M059J (cell line): ENCODE measurements at regions not wholly inside any gene's neighbourhood (a gene's known extent, or its start where the extent isn't known, plus 50 kb on each side); places are given as distances from the start of the nearest gene placed in this dataset.
A peak's percentile ranks its signal among the peaks of the same experiment; 100 is the strongest.

Experiments used
- DNase-seq: peaks from one replicate; pipeline ENCODE4 v3.0.0-alpha.2; 2012; ENCODE audit warnings: low read depth

DNA sequence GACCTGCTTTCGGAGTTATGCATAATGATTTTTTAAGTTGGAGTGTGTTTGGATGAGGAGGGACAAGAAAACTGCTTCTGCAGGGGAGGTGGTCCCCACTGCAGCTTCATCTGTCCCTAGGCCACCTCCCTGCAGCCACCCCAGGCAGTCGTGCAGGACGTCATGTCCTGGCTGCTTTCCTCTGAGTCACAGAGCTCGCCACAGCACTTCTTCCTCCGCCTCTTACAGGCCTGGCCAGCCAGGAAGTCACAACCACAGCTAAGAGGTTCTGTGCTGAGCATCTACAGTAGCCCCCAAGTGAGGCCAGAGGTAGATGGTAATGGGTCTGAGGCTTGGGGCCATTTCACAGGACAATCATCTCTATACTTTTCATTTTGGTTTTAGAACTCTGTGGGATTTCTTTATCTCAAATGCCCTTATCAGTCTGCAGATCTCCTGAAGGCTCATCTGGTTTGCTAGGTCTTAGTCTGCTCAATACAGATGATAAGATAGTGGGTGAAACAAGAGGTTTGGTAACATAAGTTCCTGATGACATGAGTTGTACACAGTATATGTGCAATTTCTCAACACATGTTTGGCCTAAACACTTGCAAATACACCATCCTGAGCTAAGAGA lies 106.4 kb downstream of the ARF6 start:
- DNase-seq = peak; percentile 92

DNA sequence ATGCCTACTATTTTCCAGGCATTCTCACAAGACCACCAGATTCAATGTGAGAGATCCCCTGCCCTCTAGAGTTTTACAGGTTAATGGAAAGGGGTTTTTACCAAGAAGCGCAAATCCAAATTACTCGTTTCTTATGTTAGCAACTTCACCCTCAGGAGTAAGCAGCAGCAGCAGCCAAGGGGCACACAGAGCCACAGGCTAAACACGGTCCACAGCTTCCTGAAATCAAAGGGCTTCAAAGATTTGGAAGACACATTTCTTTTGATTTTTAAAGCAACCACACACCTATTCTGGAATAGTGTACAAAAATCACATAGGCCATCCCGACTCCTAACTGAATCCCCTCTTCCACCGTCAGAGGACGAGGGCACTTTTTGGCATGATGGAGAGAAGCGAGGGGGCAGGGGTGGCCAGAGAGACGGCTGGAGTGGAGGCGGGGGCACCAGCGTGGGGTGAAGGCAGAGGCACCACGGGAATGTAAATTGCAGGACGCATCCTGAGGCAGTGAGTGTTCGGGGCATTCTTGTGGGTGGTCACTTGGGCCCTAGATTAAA lies 107.0 kb downstream of the ARF6 start:
- DNase-seq = no peak

DNA sequence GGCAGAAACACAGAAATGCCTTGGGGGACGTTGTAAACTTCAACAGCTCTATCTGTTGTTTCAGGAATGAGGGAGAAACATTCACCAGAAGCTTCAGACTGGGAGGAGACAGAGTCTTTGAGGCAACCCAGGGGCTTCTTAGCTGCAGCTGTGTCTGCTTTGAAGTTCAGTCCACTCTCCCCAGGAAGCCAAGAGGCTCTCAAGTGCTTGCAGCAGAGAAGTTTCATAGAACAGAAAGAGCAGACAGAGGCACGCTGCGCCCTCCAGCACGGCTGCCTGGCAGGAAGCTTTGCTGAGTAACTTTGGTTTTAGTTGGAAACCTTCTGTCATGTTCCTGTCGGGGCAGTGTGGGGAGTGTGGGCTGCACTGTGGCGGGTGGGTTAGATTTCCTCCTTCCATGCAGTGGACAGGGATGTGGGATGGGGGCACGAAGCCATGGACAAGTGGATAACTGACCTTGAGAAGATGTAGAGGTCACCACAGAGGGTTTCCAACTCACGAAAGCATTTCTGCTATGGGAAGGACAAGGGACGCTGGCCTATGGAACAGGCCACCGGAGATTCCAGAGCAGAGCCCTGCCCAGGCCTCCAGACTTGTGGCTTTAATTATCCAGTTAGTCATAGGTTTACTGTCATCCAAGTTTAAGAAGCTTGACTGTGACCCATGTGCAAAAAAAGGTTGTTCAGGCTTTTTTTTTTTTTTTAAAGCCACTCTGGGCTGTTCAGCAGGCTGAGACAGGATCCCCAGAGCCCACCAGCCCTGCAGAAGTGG lies 107.7 kb downstream of the ARF6 start:
- peak; percentile 96 for DNase-seq

DNA sequence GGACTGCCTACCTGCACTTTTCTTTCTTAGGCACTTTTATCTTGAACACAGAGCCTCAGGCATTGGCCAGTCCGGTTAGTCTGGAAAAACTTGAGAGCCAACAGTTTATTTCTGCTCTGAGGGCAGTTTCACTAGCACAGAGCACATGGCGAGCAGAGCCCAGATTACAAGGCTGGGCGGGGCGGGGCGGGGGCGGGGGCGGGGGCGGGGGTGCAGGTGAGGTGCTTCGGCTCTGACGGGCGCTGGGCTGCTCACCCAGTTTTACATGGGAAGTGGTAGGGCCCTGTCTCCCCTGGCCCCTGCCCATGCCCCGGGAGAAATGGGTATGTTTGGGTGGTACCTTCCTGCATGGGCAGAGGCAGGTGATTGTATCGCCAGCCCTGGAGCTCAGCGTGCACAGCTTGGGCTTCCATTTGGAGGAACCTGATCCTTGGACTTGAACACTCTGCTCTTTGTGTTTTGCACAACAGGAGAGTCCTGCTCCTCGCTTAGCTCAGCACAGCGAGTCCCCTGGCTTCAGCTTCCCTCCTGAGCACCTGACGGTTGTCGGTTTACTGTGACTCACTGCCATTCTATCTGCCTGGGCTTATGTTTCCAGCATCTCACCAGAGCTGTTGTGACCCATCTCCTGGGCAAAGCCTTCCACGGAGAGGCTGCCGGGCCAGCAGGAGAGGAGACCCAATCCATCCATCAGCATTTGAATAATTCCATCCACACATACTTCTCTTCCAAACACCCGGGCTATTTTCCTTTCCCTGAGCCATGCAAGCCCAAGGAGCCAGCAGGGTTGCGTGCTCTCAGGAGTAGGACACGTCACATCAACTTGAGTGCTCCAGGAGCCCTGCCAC lies 108.5 kb downstream of the ARF6 start:
- DNase-seq = peak; percentile 95

DNA sequence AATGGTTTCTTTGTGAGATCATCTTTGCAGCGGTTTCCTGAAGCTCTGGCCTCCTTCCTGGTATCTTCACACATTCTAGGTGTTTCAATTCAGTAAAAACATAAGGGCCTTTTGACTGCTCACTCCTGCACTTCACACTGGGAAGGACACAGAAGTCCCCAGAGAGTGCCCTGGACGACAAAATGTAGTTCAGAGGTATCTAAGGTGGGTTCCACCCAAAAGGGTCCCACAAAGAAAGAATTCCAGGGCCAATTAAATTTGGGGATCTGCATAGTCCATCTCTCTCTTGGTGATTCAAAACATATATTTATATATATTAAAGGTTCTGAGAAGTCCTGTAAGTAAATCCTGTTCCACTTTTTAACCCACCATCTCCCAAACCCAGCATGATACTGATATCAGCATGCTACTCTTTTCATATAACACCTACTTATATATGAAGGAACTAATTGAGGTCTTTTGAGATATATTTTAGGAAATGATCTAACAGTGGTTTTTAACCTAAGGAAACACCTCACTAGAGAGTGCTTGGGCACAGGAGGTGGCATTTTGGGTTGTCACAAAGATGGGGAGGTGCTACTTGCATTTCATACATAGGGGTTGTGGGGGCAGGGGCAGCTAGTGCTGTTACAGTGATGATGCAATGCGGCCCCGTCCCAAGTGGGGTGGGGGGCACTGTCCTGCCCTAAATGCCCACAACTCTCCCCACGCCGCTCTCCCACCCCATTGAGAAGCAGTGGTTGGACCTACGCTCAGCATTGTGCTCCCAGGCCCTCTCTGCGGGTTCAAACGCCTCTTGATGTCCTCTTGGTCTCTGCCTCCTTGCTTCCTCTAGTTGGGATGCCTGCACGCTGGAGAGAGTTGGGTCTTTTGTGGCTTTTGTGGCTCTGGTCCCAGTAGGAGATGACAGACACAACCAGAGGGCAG lies 109.4 kb downstream of the ARF6 start:
- peak; percentile 57 for DNase-seq

DNA sequence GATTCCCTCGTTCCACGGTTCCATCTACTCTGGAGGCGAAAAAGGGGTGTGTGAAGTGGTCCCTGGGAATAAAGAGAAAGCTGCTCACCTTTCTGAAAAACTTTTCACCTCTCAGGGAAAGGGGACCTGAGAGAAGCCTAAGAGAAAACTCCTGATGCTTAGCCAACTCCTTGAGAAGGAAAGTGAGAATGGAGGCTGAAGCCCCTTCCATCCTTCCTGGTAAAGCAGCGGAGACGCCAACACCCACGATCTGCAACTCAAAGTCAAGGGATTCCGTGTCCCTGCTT lies 110.0 kb downstream of the ARF6 start:
- no peak for DNase-seq

DNA sequence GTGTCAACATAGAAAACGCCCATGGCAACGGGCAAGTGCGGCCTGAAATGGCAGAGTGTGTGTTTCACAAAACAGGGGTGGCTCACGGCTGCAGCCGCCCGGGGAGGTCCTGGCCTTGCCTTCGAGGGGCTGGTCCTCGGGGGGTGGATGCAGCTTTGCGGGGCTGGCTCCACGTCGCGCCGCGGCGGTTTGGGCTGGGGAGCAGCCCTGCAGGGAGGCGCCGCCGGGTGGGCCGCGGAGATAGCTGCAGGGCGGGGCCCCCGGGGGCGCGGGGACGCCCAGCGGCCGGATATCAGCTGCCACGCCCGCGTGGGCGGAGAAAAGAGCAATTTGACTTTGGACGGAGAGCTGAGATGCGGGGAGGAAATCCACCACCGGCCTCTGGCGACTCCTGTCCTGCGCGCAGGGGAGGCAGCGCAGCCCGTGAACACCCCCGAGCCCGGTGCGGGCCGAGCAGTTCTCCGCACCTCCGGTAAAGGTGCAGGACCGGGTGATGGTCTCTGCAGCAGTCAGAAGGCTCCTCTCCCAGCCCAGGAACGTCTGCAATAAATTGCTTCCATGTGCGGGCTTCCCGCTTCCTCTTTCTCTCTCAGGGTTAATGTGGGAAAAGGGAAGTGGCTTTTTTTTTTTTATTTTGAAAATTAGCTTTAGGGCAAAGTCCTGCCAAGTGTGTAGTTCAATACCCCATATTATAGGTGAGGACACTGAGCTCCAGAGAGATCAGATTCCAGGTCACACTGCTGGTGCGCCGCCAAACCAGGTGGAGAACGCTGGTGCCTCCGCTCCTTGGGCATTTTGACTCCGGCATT lies 110.5 kb downstream of the ARF6 start:
- peak; percentile 83 for DNase-seq

DNA sequence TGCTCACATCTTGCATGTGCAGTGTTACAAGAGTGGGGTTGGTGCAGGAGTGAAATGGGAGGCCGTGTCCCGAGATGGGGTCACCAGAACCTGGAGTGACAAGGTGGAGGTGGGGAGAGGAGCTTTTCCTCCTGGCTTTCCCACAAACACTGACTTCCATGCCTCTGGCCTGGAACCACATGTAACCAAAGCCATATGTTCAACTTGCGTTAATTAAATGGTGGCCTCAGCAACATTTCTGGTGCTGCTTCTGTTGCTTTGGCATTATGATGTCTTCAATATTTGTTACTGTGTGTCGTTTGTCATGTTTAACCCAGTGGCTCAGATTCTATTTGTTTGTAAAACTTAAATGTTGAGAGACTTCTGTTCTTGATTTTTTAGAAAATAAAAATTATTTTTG lies 110.2 kb downstream of the VCPKMT start:
- no peak for DNase-seq

DNA sequence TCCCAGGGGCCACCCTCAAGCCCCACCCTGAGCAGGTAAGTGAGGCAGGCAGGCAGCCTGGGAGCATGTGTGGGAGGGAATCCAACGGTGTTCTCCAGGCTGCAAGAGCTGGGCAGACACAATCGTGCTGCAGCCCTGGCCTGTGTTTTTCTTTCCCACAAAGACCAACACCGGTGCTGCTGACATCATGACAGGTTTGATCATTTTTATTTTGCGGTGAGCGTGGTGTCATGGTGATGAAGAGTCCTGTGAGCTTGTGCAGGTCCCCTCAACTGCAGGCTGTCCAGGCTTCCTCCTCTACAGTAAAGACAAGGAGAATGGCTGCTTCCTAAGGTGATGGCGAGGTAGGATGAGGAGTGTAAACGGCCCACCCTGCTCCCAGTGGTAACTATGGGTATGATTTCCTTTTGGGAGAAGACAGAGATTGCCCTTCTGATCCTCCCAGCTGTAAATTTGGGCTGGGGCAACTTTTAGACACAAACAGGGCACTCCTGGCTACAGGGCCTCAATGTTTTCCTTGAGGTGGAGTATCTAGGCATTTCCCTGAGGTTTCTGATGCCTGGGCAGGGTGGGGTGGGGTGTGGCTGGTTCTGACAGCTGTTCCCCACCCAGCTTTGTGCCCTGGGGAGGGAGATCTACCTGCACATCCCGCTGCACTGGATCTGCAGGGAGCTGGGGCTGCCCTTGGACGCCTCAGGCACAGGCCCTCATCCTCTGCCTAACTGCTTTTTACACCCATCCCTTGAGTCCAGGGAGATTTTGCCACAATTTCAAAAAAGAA lies 109.1 kb downstream of the VCPKMT start:
- DNase-seq = no peak

DNA sequence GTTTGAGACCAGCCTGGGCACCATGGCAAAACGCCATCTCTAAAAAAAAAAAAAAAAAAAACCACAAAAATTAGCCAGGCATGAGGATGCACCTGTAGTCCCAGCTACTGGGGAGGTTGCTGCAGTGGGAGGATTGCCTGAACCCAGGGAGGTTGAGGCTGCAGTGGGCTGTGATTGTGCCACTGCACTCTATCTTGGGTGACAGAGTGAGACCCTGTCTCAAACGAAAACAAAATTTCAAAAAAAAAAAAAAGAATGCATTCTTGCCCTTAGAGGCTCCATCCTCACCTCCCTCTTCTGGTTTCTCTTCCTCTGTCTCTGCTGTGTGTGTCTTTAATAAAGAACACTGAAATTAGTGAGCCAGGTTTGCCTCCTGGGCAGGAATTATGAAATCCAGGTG lies 107.8 kb downstream of the VCPKMT start:
- DNase-seq = peak; percentile 13

DNA sequence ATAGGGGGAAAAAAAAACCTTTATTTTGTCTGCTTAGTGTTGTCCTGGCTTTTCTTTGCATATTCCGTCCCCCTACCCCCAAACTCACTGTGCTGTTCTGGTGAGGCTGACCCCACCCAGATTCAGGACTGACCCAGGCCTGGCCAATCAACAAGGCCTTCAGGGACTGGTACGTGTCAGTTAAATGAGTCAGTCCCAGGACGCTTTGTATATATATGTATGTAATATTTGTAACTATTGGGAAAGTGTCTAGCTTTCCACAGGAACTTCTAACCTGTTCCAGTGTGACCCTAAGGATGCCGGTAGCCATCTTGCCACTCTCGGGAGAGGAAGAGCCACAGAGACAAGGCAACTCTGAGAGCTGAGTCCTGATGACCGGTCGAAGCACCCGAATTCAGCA lies 107.4 kb downstream of the VCPKMT start:
- DNase-seq = no peak

DNA sequence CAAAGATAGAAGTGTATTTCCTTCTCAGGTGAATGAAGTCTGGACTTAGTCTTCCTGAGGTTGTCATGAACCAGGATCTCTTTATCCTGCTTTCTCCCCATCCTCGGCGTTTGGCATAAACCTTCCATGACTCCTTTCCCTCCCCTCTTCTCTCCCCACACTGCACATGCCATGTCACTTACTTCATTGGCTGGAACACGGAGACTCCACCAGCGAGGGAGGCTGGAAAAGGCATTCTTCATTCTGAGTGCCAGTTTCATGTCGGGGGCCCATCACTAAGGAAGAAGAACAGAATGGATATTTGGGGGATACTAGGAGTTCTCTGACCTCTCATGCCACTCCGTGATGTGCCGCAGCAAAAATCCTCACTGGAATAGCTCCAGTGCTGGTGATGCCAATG lies 105.6 kb downstream of the VCPKMT start:
- no peak for DNase-seq

DNA sequence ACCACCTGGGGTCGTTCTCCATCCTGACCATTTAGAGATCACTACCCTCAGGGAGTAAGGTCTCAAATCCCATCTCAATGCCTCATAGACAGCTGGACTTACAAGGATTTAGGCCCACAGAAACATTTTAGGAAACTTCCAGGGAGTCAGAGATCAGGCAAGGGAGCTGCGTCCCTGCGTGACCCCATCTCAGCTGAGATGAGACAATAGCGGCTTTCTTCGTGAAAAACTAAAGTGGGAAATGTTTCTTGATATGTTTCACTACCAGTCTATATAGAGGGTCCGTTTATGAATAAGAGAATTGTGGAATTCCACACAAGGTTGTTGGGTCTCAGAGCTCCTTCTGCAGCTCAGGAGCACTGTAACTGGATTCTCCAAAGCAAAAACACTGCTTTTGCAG lies 105.1 kb downstream of the VCPKMT start:
- DNase-seq = no peak

DNA sequence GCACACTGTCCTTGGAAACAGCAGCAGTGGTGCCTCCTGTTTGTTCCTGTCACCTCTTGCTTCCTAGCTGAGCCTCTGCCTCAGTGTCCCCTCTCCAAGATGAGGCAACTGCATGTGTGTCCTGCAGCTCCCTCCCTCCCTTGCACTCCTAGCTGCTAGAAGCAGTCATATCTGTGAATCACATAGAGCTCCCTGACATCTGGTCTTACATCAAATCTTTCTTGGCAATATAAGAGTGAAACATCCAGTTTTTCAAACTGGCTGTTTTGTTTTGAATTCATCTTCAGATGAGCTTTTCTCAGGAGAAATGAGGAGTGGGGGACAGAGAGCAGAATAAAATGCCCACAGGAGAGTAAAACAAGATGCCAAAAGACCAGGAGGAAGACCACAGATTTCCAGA lies 103.7 kb downstream of the VCPKMT start:
- peak; percentile 42 for DNase-seq

DNA sequence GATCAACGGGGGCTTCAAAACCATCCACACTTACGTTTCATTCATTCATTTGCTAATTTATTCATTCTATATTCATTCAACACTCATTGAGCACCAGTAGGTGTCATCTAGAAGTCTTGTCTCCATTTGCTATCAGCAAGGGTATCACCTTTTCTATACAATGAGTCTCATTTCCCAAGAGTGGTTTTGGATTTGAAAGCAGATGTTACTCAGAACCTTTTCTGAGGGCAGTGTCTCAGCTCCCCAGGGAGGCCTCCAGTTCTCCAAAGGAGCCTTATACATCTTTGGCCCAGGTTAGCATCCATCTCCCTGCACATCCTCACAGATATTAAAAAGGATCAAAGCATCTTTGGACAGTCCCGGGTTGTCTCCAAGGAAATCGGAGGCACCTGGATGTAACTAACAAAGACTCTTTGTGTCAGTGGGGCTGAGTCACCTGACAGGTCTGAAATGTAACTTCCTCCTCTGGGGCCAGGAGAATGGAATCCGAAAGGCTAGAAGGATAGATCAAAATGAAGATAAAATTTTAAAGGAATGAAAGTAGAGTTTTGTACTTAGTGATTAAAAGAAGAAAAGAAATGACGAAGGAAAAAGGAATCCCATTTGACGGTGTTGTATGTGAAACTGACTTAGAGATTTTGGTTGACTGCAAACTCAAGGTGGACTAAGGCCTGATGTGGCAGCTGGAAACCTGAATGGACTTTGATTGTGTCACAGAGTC lies 103.0 kb downstream of the VCPKMT start:
- DNase-seq = peak; percentile 93

DNA sequence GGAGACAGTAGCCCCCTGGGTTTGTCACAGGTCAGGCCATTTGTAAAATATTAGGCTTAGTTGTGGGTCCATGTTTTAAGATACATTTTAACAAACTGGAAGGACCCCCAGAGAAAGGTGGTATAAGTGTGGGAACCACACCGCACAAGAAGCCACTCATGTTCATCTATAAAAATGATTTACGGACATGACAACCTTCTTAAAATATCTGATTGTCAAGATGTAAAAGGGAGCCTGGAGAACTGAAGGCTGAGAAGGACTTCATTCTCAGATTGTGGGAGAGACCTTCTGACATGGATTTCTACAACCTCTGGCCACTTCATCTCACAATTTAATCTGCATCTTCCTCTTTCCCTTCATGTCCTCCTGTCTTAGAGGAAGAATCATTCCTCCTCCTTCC lies 102.4 kb downstream of the VCPKMT start:
- DNase-seq = no peak

DNA sequence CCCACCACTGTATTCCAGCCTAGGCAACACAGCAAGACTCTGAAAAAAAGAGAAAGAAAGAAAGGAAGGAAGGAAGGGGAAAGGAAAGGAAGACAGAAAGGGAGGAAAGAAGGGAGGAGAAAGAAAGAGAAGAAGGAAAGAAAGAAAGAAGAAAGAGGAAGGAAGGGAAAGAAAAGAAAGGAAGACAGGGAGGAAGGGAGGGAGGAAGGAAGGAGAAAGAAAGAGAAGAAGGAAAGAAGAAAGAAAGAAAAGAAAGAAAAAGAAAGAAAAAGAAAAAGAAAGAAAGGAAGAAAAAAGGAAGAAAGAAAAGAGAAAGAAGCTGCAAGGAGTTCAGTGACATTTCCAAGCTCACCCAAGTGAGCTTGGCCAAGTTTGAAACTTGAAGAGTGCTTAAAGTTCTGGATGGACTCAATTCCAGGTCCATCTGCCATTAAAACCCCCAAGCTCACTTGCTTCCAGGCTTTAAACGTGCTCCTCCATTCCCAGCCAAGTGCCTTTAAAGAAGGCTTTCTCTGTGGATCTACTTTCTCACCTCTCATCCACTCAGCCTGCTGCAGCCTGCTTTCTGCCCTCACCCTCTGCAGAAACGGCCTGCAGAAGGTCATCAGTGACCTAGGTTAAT lies 101.5 kb downstream of the VCPKMT start:
- DNase-seq = no peak

DNA sequence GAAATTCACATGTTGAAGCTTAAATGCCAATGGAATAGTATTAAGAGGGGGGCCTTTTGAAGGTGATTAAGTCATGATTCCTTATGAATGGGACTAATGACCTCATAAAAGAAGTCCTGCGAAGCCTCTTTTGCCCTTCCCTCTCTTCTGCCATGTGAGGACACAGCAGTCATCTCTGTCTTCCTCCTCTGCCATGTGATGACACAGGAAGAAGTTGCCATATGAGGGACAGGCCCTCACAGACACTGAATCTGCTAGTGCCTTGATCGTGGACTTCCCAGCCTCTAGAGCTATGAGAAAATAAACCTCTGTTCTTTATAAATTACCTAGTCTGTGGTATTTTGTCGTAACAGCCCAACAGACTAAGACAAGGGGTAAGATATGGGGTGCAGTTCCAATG lies 100.7 kb downstream of the VCPKMT start:
- DNase-seq = no peak
